Left cardiac atrium (tissue), 4 donors: ENCODE measurements at regions not wholly inside any gene's neighbourhood (a gene's known extent, or its start where the extent isn't known, plus 50 kb on each side); places are given as distances from the start of the nearest gene placed in this dataset.

Experiments used
- ATAC-seq, 2 donors: fragments of 200-7000 bp; cut with Tn5 transposase; one replicate each; pipeline ENCODE4 v1.9.1; 2020; ENCODE audit warnings: mild to moderate bottlenecking in 2 of 2, moderate library complexity in 2 of 2
- DNase-seq: peaks from one replicate; pipeline ENCODE4 v3.0.0-alpha.2; 2020
- intact Hi-C, 2 donors: fragments of 100-400 bp; cut with DNase I; formaldehyde crosslinking; loops; one replicate each; pipeline versions ENCODE4 v1.14.1 to v1.15.1; 2022 to 2023
- donor health status: DM: no; HTN: yes; CAD: no.
- donor health status: DM: no; HTN: yes; CAD: no; lungs with severe emphysema.
- donor health status: DM: yes; HTN: yes; CAD: no.
- donor health status: Dilated cardiomyopathy.

GRCh38 chr2:45303417-45304202 is 294.4 kb upstream of the SIX2 start:
- no peak for DNase-seq
- no peak for ATAC-seq
- intact Hi-C loops: no loop called here

GRCh38 chr2:45301307-45302277 is 292.3 kb upstream of the SIX2 start:
- no peak for ATAC-seq
- DNase-seq: no peak
- intact Hi-C loops: no loop called here

GRCh38 chr2:45300026-45300750 is 290.9 kb upstream of the SIX2 start:
- intact Hi-C loops: no loop called here
- DNase-seq: no peak
- no peak for ATAC-seq

- intact Hi-C loops: no loop called here
- DNase-seq (no peak), ATAC-seq (no peak)
Measured at GRCh38 chr2:45299361-45299760, 290.1 kb upstream of the SIX2 start.

- intact Hi-C loops: no loop called here
- DNase-seq (no peak), ATAC-seq (no peak)
Measured at GRCh38 chr2:45293182-45293581, 283.9 kb upstream of the SIX2 start.

GRCh38 chr2:45291296-45291701 is 282.0 kb upstream of the SIX2 start:
- ATAC-seq: no peak
- DNase-seq: no peak
- intact Hi-C loops: no loop called here

- no peak for ATAC-seq
Measured at GRCh38 chr2:45289997-45290709, 280.9 kb upstream of the SIX2 start.

GRCh38 chr2:45288532-45289417 is 279.5 kb upstream of the SIX2 start:
- ATAC-seq (no peak), DNase-seq (no peak)
- intact Hi-C loops: no loop called here

More at GRCh38 chr2:45289997-45290709, 280.9 kb upstream of the SIX2 start:
- intact Hi-C loops: no loop called here
- no peak for DNase-seq

GRCh38 chr2:45287045-45287444 is 277.8 kb upstream of the SIX2 start:
- DNase-seq (no peak), ATAC-seq (peak in 1 of 2 donors; percentile 79)
- intact Hi-C loops: no loop called here

GRCh38 chr2:45285771-45286390 is 276.6 kb upstream of the SIX2 start:
- ATAC-seq (no peak), DNase-seq (no peak)
- intact Hi-C loops: no loop called here

GRCh38 chr2:45285311-45285710 is 276.1 kb upstream of the SIX2 start:
- intact Hi-C loops: no loop called here
- ATAC-seq: no peak
- no peak for DNase-seq

- no peak for DNase-seq
- ATAC-seq: no peak
- intact Hi-C loops: no loop called here
Measured at GRCh38 chr2:45284621-45284995, 275.4 kb upstream of the SIX2 start.

GRCh38 chr2:45283764-45284620 is 274.7 kb upstream of the SIX2 start:
- peak in 1 of 2 donors; percentile 68 for ATAC-seq
- intact Hi-C loops: no loop called here
- DNase-seq: no peak

- ATAC-seq: no peak
- intact Hi-C loops: no loop called here
- DNase-seq: no peak
Measured at GRCh38 chr2:45282646-45283045, 273.4 kb upstream of the SIX2 start.

- DNase-seq (no peak), ATAC-seq (no peak)
- intact Hi-C loops: no loop called here
Measured at GRCh38 chr2:45281311-45281710, 272.1 kb upstream of the SIX2 start.

GRCh38 chr2:45280794-45281193 is 271.5 kb upstream of the SIX2 start:
- DNase-seq (no peak), ATAC-seq (no peak)
- intact Hi-C loops: no loop called here

- intact Hi-C loops: no loop called here
- ATAC-seq: no peak
- no peak for DNase-seq
Measured at GRCh38 chr2:45279356-45279755, 270.1 kb upstream of the SIX2 start.
